Tibial artery (tissue), 4 donors: ENCODE measurements at regions not wholly inside any gene's neighbourhood (a gene's known extent, or its start where the extent isn't known, plus 50 kb on each side); places are given as distances from the start of the nearest gene placed in this dataset.

ENCODE experiments used
- DNase-seq, 2 donors: peaks; one replicate each; pipeline ENCODE4 v3.0.0-alpha.2; 2019
- H3K27ac ChIP-seq, 2 donors: fragments of 200-600 bp; sonication (generic) in 1 of 2; 1 replicate in 1 of 2; 2 replicates in 1 of 2; pipeline ENCODE4 v1.5.1; 2018 to 2019; ENCODE audit warnings: mild to moderate bottlenecking in 1 of 2
- H3K27me3 ChIP-seq, 2 donors: fragments of 200-600 bp; sonication (generic) in 1 of 2; one replicate each; pipeline versions ENCODE4 v1.5.1 to v1.6.0; 2016 to 2019
- H3K36me3 ChIP-seq, 3 donors: fragments of 200-600 bp; sonication (generic) in 2 of 3; one replicate each; pipeline ENCODE4 v1.5.1; 2016 to 2019; ENCODE audit warnings: mild to moderate bottlenecking in 2 of 3
- H3K4me1 ChIP-seq, 4 donors: fragments of 200-600 bp; sonication (generic) in 2 of 4; 1 replicate in 3 of 4; 2 replicates in 1 of 4; pipeline ENCODE4 v1.5.1; 2016 to 2019
- H3K4me3 ChIP-seq, 2 donors: fragments of 200-600 bp; sonication (generic) in 1 of 2; 1 replicate in 1 of 2; 2 replicates in 1 of 2; pipeline ENCODE4 v1.5.1; 2018 to 2019; ENCODE audit warnings: mild to moderate bottlenecking in 2 of 2
- H3K9me3 ChIP-seq, 3 donors: fragments of 200-600 bp; sonication (generic) in 1 of 3; one replicate each; pipeline ENCODE4 v1.5.1; 2016 to 2019
- intact Hi-C: fragments of 100-400 bp; cut with DNase I; formaldehyde crosslinking; loops from one replicate; pipeline ENCODE4 v1.15.0; 2023; ENCODE audit warnings: low total_unique reads
- TF ChIP-seq, protein P1 (sequence below), 2 experiments: fragments of 200-600 bp in 1 of 2; fragments of 450-650 bp in 1 of 2; IDR thresholded peaks; one replicate each; pipeline ENCODE4 v1.5.1; 2017 to 2019; ENCODE audit warnings: antibody characterized with exemption in 2 of 2, mild to moderate bottlenecking in 1 of 2, moderate library complexity in 1 of 2

DNA sequence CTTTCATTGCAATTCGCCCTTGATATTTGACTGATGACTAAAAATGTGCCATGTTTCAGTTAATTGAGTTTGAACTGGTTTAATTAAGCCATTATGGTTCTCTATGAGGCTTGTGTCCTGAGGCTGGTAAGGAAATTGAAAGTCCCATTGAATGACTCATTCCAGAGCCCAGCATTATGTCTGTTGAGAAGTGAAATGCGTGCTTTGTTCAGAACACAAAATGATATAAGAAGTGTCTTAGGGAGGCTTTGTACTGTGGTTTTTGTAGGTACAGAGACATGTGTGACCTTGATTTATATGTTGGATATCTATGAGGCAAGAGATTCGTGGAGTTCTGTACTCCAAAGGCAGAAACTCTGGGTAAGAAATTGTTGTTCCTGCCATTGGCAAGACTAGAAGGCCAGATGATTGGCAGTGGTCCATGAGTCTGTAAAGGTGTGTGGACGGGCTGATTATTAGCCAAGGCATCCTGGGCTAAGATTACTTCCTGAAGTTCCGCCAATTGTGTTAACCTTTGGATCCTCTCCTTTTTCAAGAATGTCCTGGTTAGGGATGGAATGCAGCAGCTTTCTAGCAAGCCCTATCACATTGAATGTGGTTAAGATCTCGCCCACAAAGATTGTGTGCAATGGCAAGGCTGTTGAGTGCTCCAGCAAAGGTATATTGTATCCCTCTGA, 103.7 kb downstream of the NPIPB5 start:
- Histone ChIP-seq H3K36me3 (no peaks in the 10 kb centered on the region), H3K4me3 (no peak overlapping the region), H3K27me3 (peaks cover 0 to 5% of the 10 kb centered on the region in 2 donors), H3K4me1 (no peaks in the 10 kb centered on the region), H3K9me3 (peaks cover 4 to 6% (median 5%) of the 10 kb centered on the region in 3 donors), H3K27ac (no peak overlapping the region)
- intact Hi-C loops, result no loop called here
- DNase-seq, result no peak
- TF ChIP-seq, protein P1, sequence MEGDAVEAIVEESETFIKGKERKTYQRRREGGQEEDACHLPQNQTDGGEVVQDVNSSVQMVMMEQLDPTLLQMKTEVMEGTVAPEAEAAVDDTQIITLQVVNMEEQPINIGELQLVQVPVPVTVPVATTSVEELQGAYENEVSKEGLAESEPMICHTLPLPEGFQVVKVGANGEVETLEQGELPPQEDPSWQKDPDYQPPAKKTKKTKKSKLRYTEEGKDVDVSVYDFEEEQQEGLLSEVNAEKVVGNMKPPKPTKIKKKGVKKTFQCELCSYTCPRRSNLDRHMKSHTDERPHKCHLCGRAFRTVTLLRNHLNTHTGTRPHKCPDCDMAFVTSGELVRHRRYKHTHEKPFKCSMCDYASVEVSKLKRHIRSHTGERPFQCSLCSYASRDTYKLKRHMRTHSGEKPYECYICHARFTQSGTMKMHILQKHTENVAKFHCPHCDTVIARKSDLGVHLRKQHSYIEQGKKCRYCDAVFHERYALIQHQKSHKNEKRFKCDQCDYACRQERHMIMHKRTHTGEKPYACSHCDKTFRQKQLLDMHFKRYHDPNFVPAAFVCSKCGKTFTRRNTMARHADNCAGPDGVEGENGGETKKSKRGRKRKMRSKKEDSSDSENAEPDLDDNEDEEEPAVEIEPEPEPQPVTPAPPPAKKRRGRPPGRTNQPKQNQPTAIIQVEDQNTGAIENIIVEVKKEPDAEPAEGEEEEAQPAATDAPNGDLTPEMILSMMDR (IDR thresholded peaks at IDR 0.05), result no peak

DNA sequence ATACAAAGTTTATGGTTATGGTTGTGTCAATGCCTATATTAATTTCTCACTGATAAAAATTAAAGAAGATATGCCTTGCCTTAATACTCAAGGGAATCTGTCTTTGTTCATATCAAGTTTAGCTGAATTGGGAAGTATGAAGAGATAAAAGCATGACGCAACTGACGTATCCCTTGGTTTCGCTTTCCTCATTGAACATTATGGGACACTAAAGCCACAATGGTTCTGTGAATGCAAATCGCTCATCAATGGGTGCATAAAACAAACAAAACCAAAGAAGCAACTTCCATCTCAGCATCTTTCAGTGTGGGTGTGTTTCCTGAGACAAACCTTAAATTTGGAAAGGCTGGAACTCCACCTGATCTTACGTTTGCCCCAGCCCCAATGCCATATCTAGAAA, 108.2 kb downstream of the NPIPB5 start:
- Histone ChIP-seq H3K4me1 (no peaks in the 10 kb centered on the region), H3K27me3 (peaks cover 0 to 12% of the 10 kb centered on the region in 2 donors), H3K27ac (no peak overlapping the region), H3K36me3 (no peaks in the 10 kb centered on the region), H3K9me3 (peaks cover 1 to 6% (median 3%) of the 10 kb centered on the region in 3 donors), H3K4me3 (no peak overlapping the region)
- TF ChIP-seq, protein P1 (IDR thresholded peaks at IDR 0.05), result no peak
- intact Hi-C loops, result no loop called here
- DNase-seq, result no peak

DNA sequence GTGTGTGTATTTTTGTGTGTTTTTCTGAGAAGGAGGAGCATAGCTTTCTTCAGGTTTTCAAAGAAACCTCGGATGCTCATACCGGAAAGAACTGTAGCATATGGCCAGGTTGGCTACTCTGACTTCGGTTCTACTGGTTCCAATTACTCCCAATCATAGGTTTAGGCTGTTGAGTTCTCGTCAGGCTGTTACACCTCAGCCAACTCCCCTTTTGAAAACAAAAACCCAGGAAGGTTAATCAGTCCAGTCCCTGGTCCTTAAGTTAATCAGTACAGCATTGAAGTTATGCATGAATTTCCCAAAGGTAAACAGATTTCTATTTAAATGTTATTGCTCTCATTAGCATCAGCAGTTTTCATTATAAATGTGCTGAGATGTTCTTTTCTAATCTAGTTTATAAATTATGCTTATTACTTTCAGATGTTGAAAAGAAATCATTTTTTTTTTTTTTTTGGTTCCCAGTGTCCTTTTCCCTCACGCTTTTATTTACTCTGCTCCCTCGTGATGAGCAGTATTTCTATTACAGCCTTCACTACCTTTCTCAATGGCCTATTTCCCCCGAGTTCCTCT, 111.0 kb downstream of the NPIPB5 start:
- no peaks in the 10 kb centered on the region for H3K4me1 ChIP-seq
- peaks cover 0 to 6% (median 0%) of the 10 kb centered on the region in 3 donors for H3K9me3 ChIP-seq
- no peak overlapping the region for H3K27ac ChIP-seq
- TF ChIP-seq, protein P1 (IDR thresholded peaks at IDR 0.05), result no peak
- no peaks in the 10 kb centered on the region for H3K36me3 ChIP-seq
- no peak overlapping the region for H3K4me3 ChIP-seq
- peaks cover 0 to 12% of the 10 kb centered on the region in 2 donors for H3K27me3 ChIP-seq
- intact Hi-C loops, result loop anchor here (10.0 kb wide), 1 partner anchor 1947 kb away; no protein-coding TSS in a partner anchor
- DNase-seq, result no peak

DNA sequence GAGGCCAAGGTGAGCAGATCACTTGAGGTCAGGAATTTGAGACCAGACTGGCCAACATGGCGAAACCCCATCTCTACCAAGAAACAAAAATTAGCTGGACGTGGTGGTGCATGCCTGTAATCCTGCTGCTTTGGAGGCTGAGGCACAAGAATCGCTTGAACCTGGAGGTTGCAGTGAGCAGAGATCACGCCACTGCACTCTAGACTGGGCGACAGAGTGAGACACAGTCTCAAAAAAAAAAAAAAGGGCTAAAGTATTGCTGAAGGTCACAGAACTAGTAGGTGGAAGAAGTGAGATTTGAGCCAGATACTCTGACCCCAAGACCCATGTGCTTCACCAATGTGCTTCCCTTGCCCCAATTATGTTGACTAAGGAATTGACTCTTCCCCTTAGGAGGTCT, 112.0 kb downstream of the NPIPB5 start:
- Histone ChIP-seq H3K4me3 (no peak overlapping the region), H3K9me3 (peaks cover 0 to 1% (median 0%) of the 10 kb centered on the region in 3 donors), H3K27ac (no peak overlapping the region), H3K27me3 (peaks cover 0 to 7% of the 10 kb centered on the region in 2 donors), H3K36me3 (no peaks in the 10 kb centered on the region), H3K4me1 (no peaks in the 10 kb centered on the region)
- TF ChIP-seq, protein P1 (IDR thresholded peaks at IDR 0.05), result no peak
- no peak for DNase-seq
- intact Hi-C loops, result loop anchor here (10.0 kb wide), 1 partner anchor 1948 kb away; no protein-coding TSS in a partner anchor

DNA sequence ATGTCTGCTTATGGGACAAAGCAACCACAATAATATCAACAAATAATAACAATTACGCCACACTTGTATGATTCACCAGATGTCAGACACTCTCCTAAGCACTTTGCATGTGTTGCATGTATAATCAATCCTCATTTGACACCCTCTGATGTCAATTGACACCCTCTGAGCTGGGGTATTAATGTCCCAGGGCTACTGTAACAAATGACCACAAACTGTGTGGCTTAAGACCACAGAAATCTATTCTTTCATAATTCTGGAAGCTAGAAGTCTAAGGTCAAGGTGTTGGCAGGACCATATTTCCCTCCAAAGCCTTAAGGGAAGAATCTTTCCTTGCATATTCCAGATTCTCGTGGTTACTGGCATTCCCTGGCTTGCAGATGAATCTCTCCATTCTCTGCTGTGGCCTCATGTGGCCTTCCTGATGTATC, 112.7 kb downstream of the NPIPB5 start:
- H3K9me3 ChIP-seq, result no peaks in the 10 kb centered on the region
- no peak overlapping the region for H3K27ac ChIP-seq
- no peaks in the 10 kb centered on the region for H3K36me3 ChIP-seq
- TF ChIP-seq, protein P1 (IDR thresholded peaks at IDR 0.05), result no peak
- H3K4me1 ChIP-seq, result no peaks in the 10 kb centered on the region
- intact Hi-C loops, result loop anchor here (10.0 kb wide), 1 partner anchor 1949 kb away; no protein-coding TSS in a partner anchor
- H3K4me3 ChIP-seq, result no peak overlapping the region
- peaks cover 0 to 6% of the 10 kb centered on the region in 2 donors for H3K27me3 ChIP-seq
- DNase-seq, result no peak
